ENCODE measurements at regions not wholly inside any gene's neighbourhood (a gene's known extent, or its start where the extent isn't known, plus 50 kb on each side); places are given as distances from the start of the nearest gene placed in this dataset.

GRCh38 chr13:85666356-85666755 is 132.9 kb downstream of the SLITRK6 start:
- Histone ChIP-seq H3K4me2 (ENCODE audit: low read length) (no peak overlapping the region), H3K9me2 (ENCODE audit: insufficient read depth, low read length) (no peaks in the 10 kb centered on the region), H3K27ac (ENCODE audit: low read depth, low read length, poor library complexity, severe bottlenecking) (no peak overlapping the region), H3K4me3 (ENCODE audit: low read depth, low read length, poor library complexity, severe bottlenecking) (no peak overlapping the region), H4K20me1 (ENCODE audit: insufficient read depth, low read length) (no peaks in the 10 kb centered on the region), H3K9me3 (ENCODE audit: low read length) (no peaks in the 10 kb centered on the region), H3K4me1 (ENCODE audit: insufficient read depth, low read length, poor library complexity, severe bottlenecking) (no peaks in the 10 kb centered on the region), H3K36me3 (ENCODE audit: insufficient read depth, low read length) (no peaks in the 10 kb centered on the region), H2AFZ (ENCODE audit: low read length) (no peak overlapping the region), H3K79me2 (ENCODE audit: insufficient read depth, low read depth, low read length) (no peaks in the 10 kb centered on the region)
- POLR2A ChIA-PET, result no interaction called here
- BruUV-seq (replicated peaks), result no TSS peak
- CTCF ChIA-PET (ENCODE audit: unreplicated experiment), result no interaction called here
- intact Hi-C loops (cut with micrococcal nuclease; ENCODE audit: unreplicated experiment), result no loop called here
- no peak for DNase-seq (ENCODE audit: low spot score)
- TF ChIP-seq EZH2phosphoT487 (IDR thresholded peaks at IDR 0.05; ENCODE audit: borderline replicate concordance, low read depth, low read length) (no peak), CTCF (conservative IDR thresholded peaks at IDR 0.05; ENCODE audit: low read length) (no peak)

GRCh38 chr13:85665286-85665685 is 133.9 kb downstream of the SLITRK6 start:
- H3K9me2 ChIP-seq (ENCODE audit: insufficient read depth, low read length), result no peaks in the 10 kb centered on the region
- H2AFZ ChIP-seq (ENCODE audit: low read length), result no peak overlapping the region
- no peaks in the 10 kb centered on the region for H3K36me3 ChIP-seq (ENCODE audit: insufficient read depth, low read length)
- DNase-seq (ENCODE audit: low spot score), result no peak
- no TSS peak for BruUV-seq (replicated peaks)
- H4K20me1 ChIP-seq (ENCODE audit: insufficient read depth, low read length), result no peaks in the 10 kb centered on the region
- H3K4me2 ChIP-seq (ENCODE audit: low read length), result no peak overlapping the region
- H3K4me1 ChIP-seq (ENCODE audit: insufficient read depth, low read length, poor library complexity, severe bottlenecking), result no peaks in the 10 kb centered on the region
- intact Hi-C loops (cut with micrococcal nuclease; ENCODE audit: unreplicated experiment), result no loop called here
- no peaks in the 10 kb centered on the region for H3K9me3 ChIP-seq (ENCODE audit: low read length)
- CTCF ChIA-PET (ENCODE audit: unreplicated experiment), result no interaction called here
- no peaks in the 10 kb centered on the region for H3K79me2 ChIP-seq (ENCODE audit: insufficient read depth, low read depth, low read length)
- H3K4me3 ChIP-seq (ENCODE audit: low read depth, low read length, poor library complexity, severe bottlenecking), result no peak overlapping the region
- H3K27ac ChIP-seq (ENCODE audit: low read depth, low read length, poor library complexity, severe bottlenecking), result no peak overlapping the region
- POLR2A ChIA-PET, result interaction anchor here (0.7 kb wide), 1 partner anchor 25 kb away, joined by 3 read pairs; no protein-coding TSS in a partner anchor
- TF ChIP-seq CTCF (conservative IDR thresholded peaks at IDR 0.05; ENCODE audit: low read length), result no peak
- no peak for TF ChIP-seq EZH2phosphoT487 (IDR thresholded peaks at IDR 0.05; ENCODE audit: borderline replicate concordance, low read depth, low read length)

GRCh38 chr13:85663856-85664255 is 135.4 kb downstream of the SLITRK6 start:
- no peaks in the 10 kb centered on the region for H4K20me1 ChIP-seq (ENCODE audit: insufficient read depth, low read length)
- H3K4me1 ChIP-seq (ENCODE audit: insufficient read depth, low read length, poor library complexity, severe bottlenecking), result no peaks in the 10 kb centered on the region
- H3K9me3 ChIP-seq (ENCODE audit: low read length), result no peaks in the 10 kb centered on the region
- no peaks in the 10 kb centered on the region for H3K36me3 ChIP-seq (ENCODE audit: insufficient read depth, low read length)
- H3K27ac ChIP-seq (ENCODE audit: low read depth, low read length, poor library complexity, severe bottlenecking), result no peak overlapping the region
- H2AFZ ChIP-seq (ENCODE audit: low read length), result no peak overlapping the region
- DNase-seq (ENCODE audit: low spot score), result no peak
- TF ChIP-seq EZH2phosphoT487 (IDR thresholded peaks at IDR 0.05; ENCODE audit: borderline replicate concordance, low read depth, low read length) (no peak), CTCF (conservative IDR thresholded peaks at IDR 0.05; ENCODE audit: low read length) (no peak)
- H3K9me2 ChIP-seq (ENCODE audit: insufficient read depth, low read length), result no peaks in the 10 kb centered on the region
- BruUV-seq (replicated peaks), result no TSS peak
- ChIA-PET POLR2A (interaction anchor here (0.5 to 0.9 kb wide), 6 partner anchors 9 to 358 kb away, joined by 3 to 4 read pairs (median 3); no protein-coding TSS in a partner anchor), CTCF (ENCODE audit: unreplicated experiment) (no interaction called here)
- intact Hi-C loops (cut with micrococcal nuclease; ENCODE audit: unreplicated experiment), result no loop called here
- H3K4me2 ChIP-seq (ENCODE audit: low read length), result no peak overlapping the region
- no peaks in the 10 kb centered on the region for H3K79me2 ChIP-seq (ENCODE audit: insufficient read depth, low read depth, low read length)
- no peak overlapping the region for H3K4me3 ChIP-seq (ENCODE audit: low read depth, low read length, poor library complexity, severe bottlenecking)
